Lower leg skin (tissue), 4 donors: ENCODE measurements at regions not wholly inside any gene's neighbourhood (a gene's known extent, or its start where the extent isn't known, plus 50 kb on each side); places are given as distances from the start of the nearest gene placed in this dataset.

Experiments
- DNase-seq, 2 donors: peaks; one replicate each; pipeline ENCODE4 v3.0.0-alpha.2; 2019; ENCODE audit warnings: low spot score in 2 of 2
- H3K4me3 ChIP-seq: fragments of 200-600 bp; sonication (generic); 2 replicates; pipeline ENCODE4 v1.5.1; 2017; ENCODE audit warnings: mild to moderate bottlenecking, low read depth; ENCODE audit not compliant: poor library complexity, severe bottlenecking
- CTCF ChIP-seq, 3 donors: fragments of 450-650 bp; IDR thresholded peaks; one replicate each; pipeline ENCODE4 v1.5.1; 2016; ENCODE audit warnings: antibody characterized with exemption in 3 of 3, mild to moderate bottlenecking in 3 of 3, moderate library complexity in 2 of 3
- POLR2A ChIP-seq, 2 donors: fragments of 450-650 bp; IDR thresholded peaks; one replicate each; pipeline ENCODE4 v1.6.1; 2016 to 2017; ENCODE audit warnings: antibody characterized with exemption in 2 of 2, mild to moderate bottlenecking in 1 of 2, moderate library complexity in 1 of 2
- WGBS, 2 donors: methylation state at CpG; one replicate each; pipeline ENCODE4 v1.1.5; 2018; 5-methylcytosine and 5-hydroxymethylcytosine counted together
- intact Hi-C: fragments of 100-400 bp; cut with DNase I; formaldehyde crosslinking; loops from one replicate; pipeline ENCODE4 v1.15.0; 2023; ENCODE audit warnings: low total_unique reads

DNA sequence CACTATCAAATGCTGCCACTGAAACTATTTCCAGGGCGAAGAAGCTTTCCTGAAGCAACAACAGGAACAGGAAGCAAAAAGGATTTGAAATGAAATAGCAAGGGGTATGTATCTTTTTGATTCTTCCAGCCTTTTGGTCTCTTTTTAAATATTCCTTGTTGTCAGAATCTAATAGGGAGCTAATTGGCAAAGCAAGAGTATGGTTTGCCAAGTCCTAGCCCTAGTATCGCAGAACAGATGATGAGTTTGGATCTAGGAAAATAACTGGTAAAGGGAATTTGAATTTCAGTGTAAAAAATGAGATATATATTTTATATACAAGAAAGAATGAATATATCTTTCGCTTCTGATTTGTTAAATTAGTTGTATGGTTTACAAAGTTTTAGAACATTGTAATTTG lies 252.5 kb downstream of the ANKRD7 start:
- TF ChIP-seq CTCF (IDR thresholded peaks at IDR 0.05) (no peak), POLR2A (IDR thresholded peaks at IDR 0.05) (no peak)
- WGBS, 2 donors, result 85 to 86% methylated on average over 3 of the region's 3 CpGs
- DNase-seq, result no peak
- H3K4me3 ChIP-seq, result no peak overlapping the region
- intact Hi-C loops, result no loop called here

DNA sequence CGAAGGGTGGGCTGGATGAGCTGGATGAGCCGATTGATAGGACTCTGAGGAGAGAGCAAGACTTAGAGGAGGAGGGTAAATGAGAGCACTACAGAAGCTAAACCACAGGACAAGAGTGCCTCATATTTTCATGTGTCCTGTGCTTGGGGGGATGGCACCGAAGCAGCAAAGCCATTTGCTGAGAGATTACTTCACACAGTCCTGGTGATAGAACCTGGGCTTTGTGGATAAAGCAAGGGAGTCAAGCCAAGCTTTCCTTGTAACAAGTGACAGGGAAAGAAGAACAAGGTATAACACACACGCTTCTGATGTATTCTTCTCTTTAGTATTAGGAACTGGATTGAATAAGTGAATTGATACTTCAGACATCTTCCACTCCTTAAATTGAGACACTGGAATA lies 253.7 kb downstream of the ANKRD7 start:
- no peak overlapping the region for H3K4me3 ChIP-seq
- intact Hi-C loops, result no loop called here
- TF ChIP-seq POLR2A (IDR thresholded peaks at IDR 0.05), result no peak
- no peak for TF ChIP-seq CTCF (IDR thresholded peaks at IDR 0.05)
- DNase-seq, result no peak
- WGBS, 2 donors, result 90 to 95% methylated on average over 4 of the region's 4 CpGs

DNA sequence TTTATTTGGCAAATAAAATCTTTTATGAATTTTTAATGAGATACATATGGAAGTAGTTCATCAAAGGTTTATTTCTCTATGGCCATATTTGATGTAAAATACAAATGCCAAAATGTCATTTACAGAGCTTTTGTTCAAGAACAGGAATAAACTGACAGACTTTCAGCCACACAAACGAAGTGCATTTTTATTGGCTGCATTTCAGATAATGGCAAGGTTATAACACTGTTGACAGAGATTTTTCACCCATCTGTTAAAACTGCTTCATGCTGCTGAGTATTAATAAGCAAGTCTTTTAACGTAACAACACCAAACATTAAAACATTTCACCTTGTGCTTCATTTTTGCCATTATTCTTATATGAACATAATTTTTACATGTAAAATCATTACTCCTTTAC lies 254.4 kb downstream of the ANKRD7 start:
- no peak for DNase-seq
- TF ChIP-seq POLR2A (IDR thresholded peaks at IDR 0.05) (no peak), CTCF (IDR thresholded peaks at IDR 0.05) (no peak)
- intact Hi-C loops, result no loop called here
- WGBS, 2 donors, result 51 to 58% methylated on average over 2 of the region's 2 CpGs
- H3K4me3 ChIP-seq, result no peak overlapping the region

DNA sequence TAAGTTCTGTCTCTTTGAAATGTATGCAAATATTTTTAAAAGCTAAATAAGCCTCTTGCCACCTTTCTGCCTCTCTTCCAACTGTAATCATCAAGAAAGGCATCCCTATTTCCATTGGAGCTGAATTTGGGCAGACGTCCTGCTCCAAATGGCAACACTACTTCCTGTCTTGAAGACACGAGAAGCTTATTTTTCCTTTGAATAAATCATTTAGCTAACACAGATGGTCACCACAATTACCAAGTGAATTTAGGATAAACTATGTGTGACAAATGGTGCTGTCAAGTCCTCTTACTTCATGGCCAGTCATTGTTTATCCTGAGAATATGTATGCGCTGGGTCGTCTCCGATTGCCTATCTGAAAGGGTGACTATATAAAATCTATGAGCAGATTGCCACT lies 268.0 kb downstream of the ANKRD7 start:
- intact Hi-C loops, result no loop called here
- no peak for DNase-seq
- 72 to 74% methylated on average over 5 of the region's 5 CpGs for WGBS, 2 donors
- H3K4me3 ChIP-seq, result no peak overlapping the region
- no peak for TF ChIP-seq CTCF (IDR thresholded peaks at IDR 0.05)
- TF ChIP-seq POLR2A (IDR thresholded peaks at IDR 0.05), result no peak

GRCh38 chr7:118496138-118496644 lies 271.7 kb downstream of the ANKRD7 start:
- intact Hi-C loops, result no loop called here
- TF ChIP-seq CTCF (IDR thresholded peaks at IDR 0.05), result no peak
- no peak for TF ChIP-seq POLR2A (IDR thresholded peaks at IDR 0.05)
- no peak for DNase-seq
- no peak overlapping the region for H3K4me3 ChIP-seq

DNA sequence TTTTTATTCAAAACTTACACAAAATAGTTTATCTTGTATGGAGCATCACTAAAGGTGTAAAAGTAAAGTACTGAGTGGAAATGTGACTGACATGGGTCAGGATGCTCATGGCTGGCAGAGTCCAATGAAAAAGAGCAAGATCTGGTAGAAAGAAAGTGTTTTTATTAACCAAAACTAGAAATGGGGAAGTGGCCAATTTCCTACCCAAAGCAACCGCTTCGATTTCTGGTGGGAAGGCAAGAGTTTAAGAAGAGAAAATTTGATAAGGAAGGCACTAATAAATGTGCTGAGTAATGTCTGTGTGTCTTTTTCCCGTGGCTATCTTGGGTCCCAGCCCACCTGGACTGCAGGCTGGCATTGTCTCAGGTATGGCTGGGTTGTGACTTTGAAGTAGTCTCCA lies 277.7 kb downstream of the ANKRD7 start:
- no peak for DNase-seq
- 65 to 71% methylated on average over 3 of the region's 3 CpGs for WGBS, 2 donors
- no peak overlapping the region for H3K4me3 ChIP-seq
- no peak for TF ChIP-seq POLR2A (IDR thresholded peaks at IDR 0.05)
- no peak for TF ChIP-seq CTCF (IDR thresholded peaks at IDR 0.05)
- intact Hi-C loops, result no loop called here
